Glutamatergic neuron (in vitro differentiated cells): ENCODE measurements at regions not wholly inside any gene's neighbourhood (a gene's known extent, or its start where the extent isn't known, plus 50 kb on each side); places are given as distances from the start of the nearest gene placed in this dataset.

Source experiments
- DNase-seq: peaks from one replicate; pipeline ENCODE4 v3.0.0; 2022
- H3K27ac Mint-ChIP-seq: one replicate; pipeline ENCODE4 v1.8.0; 2020; ENCODE audit warnings: mild to moderate bottlenecking, mixed read lengths, inconsistent platforms; ENCODE audit not compliant: unreplicated experiment
- H3K27me3 Mint-ChIP-seq: one replicate; pipeline ENCODE4 v1.8.0; 2020; ENCODE audit warnings: mild to moderate bottlenecking, moderate library complexity, mixed read lengths, inconsistent platforms; ENCODE audit not compliant: unreplicated experiment
- H3K36me3 Mint-ChIP-seq: one replicate; pipeline ENCODE4 v1.8.0; 2020; ENCODE audit warnings: mild to moderate bottlenecking, mixed read lengths, inconsistent platforms; ENCODE audit not compliant: unreplicated experiment
- H3K4me1 Mint-ChIP-seq: one replicate; pipeline ENCODE4 v1.8.0; 2020; ENCODE audit warnings: mild to moderate bottlenecking, low read depth, mixed read lengths, inconsistent platforms; ENCODE audit not compliant: unreplicated experiment
- H3K4me3 Mint-ChIP-seq: one replicate; pipeline ENCODE4 v1.8.0; 2020; ENCODE audit warnings: mild to moderate bottlenecking, mixed read lengths, inconsistent platforms; ENCODE audit not compliant: unreplicated experiment
- H3K9me3 Mint-ChIP-seq: one replicate; pipeline ENCODE4 v1.8.0; 2020; ENCODE audit warnings: mild to moderate bottlenecking, moderate library complexity, mixed read lengths, inconsistent platforms; ENCODE audit not compliant: unreplicated experiment
- TF ChIP-seq, protein P1 (sequence below): fragments of 200-600 bp; sonication (generic); IDR thresholded peaks from one replicate; pipeline ENCODE4 v1.5.0; 2021; ENCODE audit not compliant: partially characterized antibody, unreplicated experiment

GRCh38 chr9:110111868-110112267, 96.1 kb downstream of the C9orf152 start:
- peak overlapping the region; percentile 41 for H3K27ac Mint-ChIP-seq
- peaks cover 8% of the 10 kb centered on the region for H3K9me3 Mint-ChIP-seq
- H3K36me3 Mint-ChIP-seq = no peaks in the 10 kb centered on the region
- TF ChIP-seq, protein P1, sequence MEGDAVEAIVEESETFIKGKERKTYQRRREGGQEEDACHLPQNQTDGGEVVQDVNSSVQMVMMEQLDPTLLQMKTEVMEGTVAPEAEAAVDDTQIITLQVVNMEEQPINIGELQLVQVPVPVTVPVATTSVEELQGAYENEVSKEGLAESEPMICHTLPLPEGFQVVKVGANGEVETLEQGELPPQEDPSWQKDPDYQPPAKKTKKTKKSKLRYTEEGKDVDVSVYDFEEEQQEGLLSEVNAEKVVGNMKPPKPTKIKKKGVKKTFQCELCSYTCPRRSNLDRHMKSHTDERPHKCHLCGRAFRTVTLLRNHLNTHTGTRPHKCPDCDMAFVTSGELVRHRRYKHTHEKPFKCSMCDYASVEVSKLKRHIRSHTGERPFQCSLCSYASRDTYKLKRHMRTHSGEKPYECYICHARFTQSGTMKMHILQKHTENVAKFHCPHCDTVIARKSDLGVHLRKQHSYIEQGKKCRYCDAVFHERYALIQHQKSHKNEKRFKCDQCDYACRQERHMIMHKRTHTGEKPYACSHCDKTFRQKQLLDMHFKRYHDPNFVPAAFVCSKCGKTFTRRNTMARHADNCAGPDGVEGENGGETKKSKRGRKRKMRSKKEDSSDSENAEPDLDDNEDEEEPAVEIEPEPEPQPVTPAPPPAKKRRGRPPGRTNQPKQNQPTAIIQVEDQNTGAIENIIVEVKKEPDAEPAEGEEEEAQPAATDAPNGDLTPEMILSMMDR = no peak
- no peak overlapping the region for H3K4me3 Mint-ChIP-seq
- peaks cover 59% of the 10 kb centered on the region for H3K4me1 Mint-ChIP-seq
- DNase-seq = no peak
- peaks cover 4% of the 10 kb centered on the region for H3K27me3 Mint-ChIP-seq

GRCh38 chr9:110112792-110113191, 95.2 kb downstream of the C9orf152 start:
- H3K4me3 Mint-ChIP-seq = no peak overlapping the region
- TF ChIP-seq, protein P1 = no peak
- no peaks in the 10 kb centered on the region for H3K36me3 Mint-ChIP-seq
- no peak for DNase-seq
- peaks cover 8% of the 10 kb centered on the region for H3K9me3 Mint-ChIP-seq
- peaks cover 57% of the 10 kb centered on the region for H3K4me1 Mint-ChIP-seq
- peak overlapping the region; percentile 48 for H3K27ac Mint-ChIP-seq
- peaks cover 4% of the 10 kb centered on the region for H3K27me3 Mint-ChIP-seq

DNA sequence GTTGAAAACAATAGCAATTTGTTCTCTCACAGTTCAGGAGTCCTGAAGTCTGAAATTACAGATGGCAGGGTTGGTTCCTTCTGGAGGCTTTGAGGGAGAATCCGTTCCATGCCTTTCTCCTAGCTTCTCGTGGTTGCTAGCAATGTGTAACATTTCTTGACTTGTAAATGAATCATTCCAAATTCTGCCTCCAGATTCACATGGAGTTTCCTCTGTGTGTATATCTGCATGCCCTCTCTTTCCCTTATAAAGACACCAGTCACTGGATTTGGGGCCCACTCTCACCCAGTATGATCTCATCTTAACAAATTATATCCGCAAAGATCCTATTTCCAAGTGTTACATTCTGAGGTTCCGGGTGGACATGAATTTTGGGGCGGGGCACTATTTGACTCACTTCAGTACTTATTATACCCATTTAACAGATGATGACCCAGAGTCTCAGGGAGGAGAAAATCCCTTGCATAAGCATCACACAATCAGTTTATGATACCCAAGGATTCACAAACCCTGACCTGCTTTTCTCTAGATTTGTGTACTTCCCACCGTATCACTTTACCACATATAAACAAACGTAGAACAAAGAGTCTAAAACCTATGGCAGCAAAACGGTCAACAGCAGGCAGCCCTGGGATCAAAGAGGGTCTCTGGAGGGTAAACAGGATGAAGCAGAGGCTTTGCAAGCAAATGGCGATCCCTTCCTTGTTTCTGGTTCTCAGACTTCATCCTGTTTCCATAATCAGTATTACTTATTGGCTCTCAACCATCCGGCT, 93.7 kb downstream of the C9orf152 start:
- H3K9me3 Mint-ChIP-seq = peaks cover 8% of the 10 kb centered on the region

GRCh38 chr9:110114859-110115201, 93.1 kb downstream of the C9orf152 start:
- TF ChIP-seq, protein P1 = no peak
- Mint-ChIP-seq H3K9me3 (peaks cover 8% of the 10 kb centered on the region), H3K27me3 (peaks cover 4% of the 10 kb centered on the region), H3K27ac (peak overlapping the region; percentile 95), H3K4me3 (peak overlapping the region; percentile 74), H3K36me3 (no peaks in the 10 kb centered on the region), H3K4me1 (peaks cover 49% of the 10 kb centered on the region)
- peak; percentile 37 for DNase-seq

More for the DNA sequence above, 93.7 kb downstream of the C9orf152 start:
- Mint-ChIP-seq H3K27me3 (peaks cover 4% of the 10 kb centered on the region), H3K4me1 (peaks cover 54% of the 10 kb centered on the region), H3K4me3 (peak overlapping the region; percentile 74), H3K36me3 (no peaks in the 10 kb centered on the region), H3K27ac (peak overlapping the region; percentile 95)
- TF ChIP-seq, protein P1 = no peak
- no peak for DNase-seq

GRCh38 chr9:110115341-110115820, 92.6 kb downstream of the C9orf152 start:
- TF ChIP-seq, protein P1 = no peak
- Mint-ChIP-seq H3K4me1 (peaks cover 46% of the 10 kb centered on the region), H3K9me3 (peaks cover 8% of the 10 kb centered on the region), H3K4me3 (peak overlapping the region; percentile 74), H3K27me3 (peaks cover 4% of the 10 kb centered on the region), H3K27ac (peak overlapping the region; percentile 95), H3K36me3 (no peaks in the 10 kb centered on the region)
- peak; percentile 28 for DNase-seq
